GM12873 (cell line): ENCODE measurements at regions not wholly inside any gene's neighbourhood (a gene's known extent, or its start where the extent isn't known, plus 50 kb on each side); places are given as distances from the start of the nearest gene placed in this dataset.

Experiments
- CTCF ChIP-seq: IDR thresholded peaks from 2 replicates; pipeline ENCODE4 v1.5.1; 2012; ENCODE audit warnings: low read depth, mild to moderate bottlenecking, moderate library complexity, low read length, control low read depth; ENCODE audit not compliant: insufficient read depth; ENCODE audit errors: missing control alignments

GRCh38 chr4:3851881-3852280 lies 85.7 kb downstream of the ADRA2C start:
- TF ChIP-seq CTCF, result no peak

GRCh38 chr4:3852309-3852708 lies 86.1 kb downstream of the ADRA2C start:
- no peak for TF ChIP-seq CTCF

GRCh38 chr4:3852711-3853110 lies 86.5 kb downstream of the ADRA2C start:
- no peak for TF ChIP-seq CTCF

- no peak for TF ChIP-seq CTCF
These were observed 87.3 kb downstream of the ADRA2C start for GRCh38 chr4:3853388-3854035.

GRCh38 chr4:3854661-3855060 lies 88.5 kb downstream of the ADRA2C start:
- no peak for TF ChIP-seq CTCF

GRCh38 chr4:3855646-3856045 lies 89.5 kb downstream of the ADRA2C start:
- TF ChIP-seq CTCF, result no peak

GRCh38 chr4:3856604-3857204 lies 90.5 kb downstream of the ADRA2C start:
- TF ChIP-seq CTCF, result no peak
